ENCODE measurements at regions not wholly inside any gene's neighbourhood (a gene's known extent, or its start where the extent isn't known, plus 50 kb on each side); places are given as distances from the start of the nearest gene placed in this dataset.

- intact Hi-C loops (cut with DNase I; ENCODE audit: low total_unique reads) = no loop called here
- Histone ChIP-seq H3K36me3 (no peaks in the 10 kb centered on the region), H3K27me3 (no peaks in the 10 kb centered on the region), H3K4me3 (no peak overlapping the region), H3K27ac (no peak overlapping the region), H3K4me1 (no peaks in the 10 kb centered on the region), H3K9me3 (no peaks in the 10 kb centered on the region)
- in situ Hi-C loops (cut with MboI; ENCODE audit: low pct_ligation_motif_present in 1 of 4, low pct_unique_long_range_greater_than_20kb in 1 of 4, low sequenced_read_pairs in 3 of 4) = no loop called here
- TF ChIP-seq POLR2A (IDR thresholded peaks at IDR 0.05) (no peak), CTCF (IDR thresholded peaks at IDR 0.05) (no peak), EP300 (IDR thresholded peaks at IDR 0.05; ENCODE audit: low read depth) (no peak), POLR2AphosphoS5 (IDR thresholded peaks at IDR 0.05) (no peak)
- no peak for DNase-seq
- WGBS, 2 donors (ENCODE audit: low coverage in 1 of 2) = 80 to 94% methylated on average over 2 of the region's 2 CpGs
Observed at GRCh38 chr18:44552706-44553105, 128.0 kb upstream of the SETBP1 start.

- Histone ChIP-seq H3K4me3 (no peak overlapping the region), H3K36me3 (no peaks in the 10 kb centered on the region), H3K9me3 (no peaks in the 10 kb centered on the region), H3K4me1 (no peaks in the 10 kb centered on the region), H3K27me3 (no peaks in the 10 kb centered on the region), H3K27ac (no peak overlapping the region)
- in situ Hi-C loops (cut with MboI; ENCODE audit: low pct_ligation_motif_present in 1 of 4, low pct_unique_long_range_greater_than_20kb in 1 of 4, low sequenced_read_pairs in 3 of 4) = no loop called here
- intact Hi-C loops (cut with DNase I; ENCODE audit: low total_unique reads) = no loop called here
- WGBS, 2 donors (ENCODE audit: low coverage in 1 of 2) = 52% methylated on average over 3 of the region's 3 CpGs; no CpG with 5 or more reads in 1 of the 2 donors
- TF ChIP-seq EP300 (IDR thresholded peaks at IDR 0.05; ENCODE audit: low read depth) (no peak), CTCF (IDR thresholded peaks at IDR 0.05) (no peak), POLR2A (IDR thresholded peaks at IDR 0.05) (no peak), POLR2AphosphoS5 (IDR thresholded peaks at IDR 0.05) (no peak)
- DNase-seq = no peak
Observed at GRCh38 chr18:44556296-44556695, 124.4 kb upstream of the SETBP1 start.

GRCh38 chr18:44557616-44558151 lies 123.0 kb upstream of the SETBP1 start:
- H3K4me1 ChIP-seq = no peaks in the 10 kb centered on the region
- no peak overlapping the region for H3K4me3 ChIP-seq
- no peaks in the 10 kb centered on the region for H3K9me3 ChIP-seq
- in situ Hi-C loops (cut with MboI; ENCODE audit: low pct_ligation_motif_present in 1 of 4, low pct_unique_long_range_greater_than_20kb in 1 of 4, low sequenced_read_pairs in 3 of 4) = no loop called here
- TF ChIP-seq POLR2A (IDR thresholded peaks at IDR 0.05) = no peak
- no peak for TF ChIP-seq POLR2AphosphoS5 (IDR thresholded peaks at IDR 0.05)
- no peak for TF ChIP-seq CTCF (IDR thresholded peaks at IDR 0.05)
- TF ChIP-seq EP300 (IDR thresholded peaks at IDR 0.05; ENCODE audit: low read depth) = no peak
- intact Hi-C loops (cut with DNase I; ENCODE audit: low total_unique reads) = no loop called here
- no peaks in the 10 kb centered on the region for H3K36me3 ChIP-seq
- no peaks in the 10 kb centered on the region for H3K27me3 ChIP-seq
- 55 to 77% methylated on average over 2 of the region's 2 CpGs for WGBS, 2 donors (ENCODE audit: low coverage in 1 of 2)
- no peak overlapping the region for H3K27ac ChIP-seq
- no peak for DNase-seq

- DNase-seq = no peak
- intact Hi-C loops (cut with DNase I; ENCODE audit: low total_unique reads) = no loop called here
- in situ Hi-C loops (cut with MboI; ENCODE audit: low pct_ligation_motif_present in 1 of 4, low pct_unique_long_range_greater_than_20kb in 1 of 4, low sequenced_read_pairs in 3 of 4) = no loop called here
- Histone ChIP-seq H3K27ac (no peak overlapping the region), H3K36me3 (no peaks in the 10 kb centered on the region), H3K4me1 (no peaks in the 10 kb centered on the region), H3K9me3 (no peaks in the 10 kb centered on the region), H3K4me3 (no peak overlapping the region), H3K27me3 (no peaks in the 10 kb centered on the region)
- TF ChIP-seq EP300 (IDR thresholded peaks at IDR 0.05; ENCODE audit: low read depth) (no peak), POLR2AphosphoS5 (IDR thresholded peaks at IDR 0.05) (no peak), CTCF (IDR thresholded peaks at IDR 0.05) (no peak), POLR2A (IDR thresholded peaks at IDR 0.05) (no peak)
- WGBS, 2 donors (ENCODE audit: low coverage in 1 of 2) = 29 to 47% methylated on average over 1 of the region's 1 CpG
Observed at GRCh38 chr18:44558767-44559166, 121.9 kb upstream of the SETBP1 start.

All from transverse colon (tissue), 4 donors.